Psoas muscle (tissue), 7 donors: ENCODE measurements at regions not wholly inside any gene's neighbourhood (a gene's known extent, or its start where the extent isn't known, plus 50 kb on each side); places are given as distances from the start of the nearest gene placed in this dataset.

Source experiments
- ATAC-seq, 4 donors: fragments of 200-7000 bp; cut with Tn5 transposase; one replicate each; pipeline ENCODE4 v1.9.1; 2020; ENCODE audit warnings: moderate library complexity in 3 of 4, mild to moderate bottlenecking in 2 of 4
- DNase-seq, 2 donors: peaks; one replicate each; pipeline ENCODE4 v3.0.0-alpha.2; 2020
- H3K27ac ChIP-seq: fragments of 200-600 bp; one replicate; pipeline ENCODE4 v1.8.0; 2022
- H3K27me3 ChIP-seq, 3 donors: fragments of 200-600 bp in 1 of 3; one replicate each; pipeline versions ENCODE4 v1.6.1 to v1.8.0; 2013 to 2022; ENCODE audit warnings: low read length in 2 of 3, mild to moderate bottlenecking in 2 of 3, moderate library complexity in 1 of 3; ENCODE audit not compliant: insufficient read depth in 3 of 3
- H3K36me3 ChIP-seq, 2 donors: fragments of 200-600 bp in 1 of 2; one replicate each; pipeline versions ENCODE4 v1.6.1 to v1.8.0; 2013 to 2022; ENCODE audit warnings: low read depth in 1 of 2, mild to moderate bottlenecking in 1 of 2, moderate library complexity in 1 of 2; ENCODE audit not compliant: insufficient read depth in 1 of 2
- H3K4me1 ChIP-seq: fragments of 200-600 bp; one replicate; pipeline ENCODE4 v1.8.0; 2022
- H3K4me3 ChIP-seq: fragments of 200-600 bp; one replicate; pipeline ENCODE4 v1.8.0; 2022; ENCODE audit warnings: mild to moderate bottlenecking
- H3K9me3 ChIP-seq: fragments of 200-600 bp; one replicate; pipeline ENCODE4 v1.8.0; 2022
- WGBS, 3 donors: extraction: QIAGEN DNeasy Blood & Tissue Kit; methylation state at CpG; one replicate each; pipeline versions ENCODE4 v1.1.6 to v1.1.7; 2013; 5-methylcytosine and 5-hydroxymethylcytosine counted together
- intact Hi-C, 2 donors: fragments of 100-400 bp; cut with DNase I; formaldehyde crosslinking; loops; one replicate each; pipeline versions ENCODE4 v1.11.0 to v1.14.2; 2022
- TF ChIP-seq, protein P1 (sequence below): fragments of 200-600 bp; IDR thresholded peaks from one replicate; pipeline ENCODE4 v1.8.0; 2022; ENCODE audit warnings: antibody characterized with exemption
- donor health status: healthy with polysubstance abuse.
- donor health status: DM: no; HTN: no; CAD: no; lungs with moderate emphysema.
- donor health status: Bipolar disorder and iron deficiency.
- donor health status: healthy.
- donor health status: DM: yes; HTN: yes; CAD: no.
- donor health status: DM: no; HTN: no; CAD: no.
- donor health status: DM: yes; HTN: yes; CAD: no.

- H3K36me3 ChIP-seq, result no peaks in the 10 kb centered on the region
- ATAC-seq, result no peak
Measured at GRCh38 chrX:26653050-26653449, 437.1 kb downstream of the MAGEB5 start.

DNA sequence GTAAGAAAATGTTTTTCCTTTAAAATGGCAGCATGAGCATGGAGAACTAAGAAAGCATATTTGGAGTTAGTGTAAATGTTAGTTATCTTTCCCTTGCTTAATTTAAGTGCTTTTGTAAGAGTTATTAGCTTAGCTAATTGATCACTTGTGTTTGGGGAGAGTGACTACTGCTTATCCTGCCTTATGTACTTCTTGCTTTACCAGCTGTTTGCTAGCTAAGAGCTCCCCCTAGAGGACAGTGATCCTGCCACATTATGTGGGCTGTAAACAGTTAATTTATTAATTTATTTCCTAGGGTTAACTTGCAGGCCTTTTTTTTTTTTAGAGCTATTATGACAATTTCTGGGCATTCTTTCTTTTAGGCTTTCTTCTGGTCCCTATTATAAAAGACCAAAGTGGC is 435.8 kb downstream of the MAGEB5 start:
- intact Hi-C loops, result no loop called here
- H3K27ac ChIP-seq, result no peak overlapping the region
- ATAC-seq (no peak), DNase-seq (no peak)
- H3K36me3 ChIP-seq, result no peaks in the 10 kb centered on the region
- TF ChIP-seq, protein P1, sequence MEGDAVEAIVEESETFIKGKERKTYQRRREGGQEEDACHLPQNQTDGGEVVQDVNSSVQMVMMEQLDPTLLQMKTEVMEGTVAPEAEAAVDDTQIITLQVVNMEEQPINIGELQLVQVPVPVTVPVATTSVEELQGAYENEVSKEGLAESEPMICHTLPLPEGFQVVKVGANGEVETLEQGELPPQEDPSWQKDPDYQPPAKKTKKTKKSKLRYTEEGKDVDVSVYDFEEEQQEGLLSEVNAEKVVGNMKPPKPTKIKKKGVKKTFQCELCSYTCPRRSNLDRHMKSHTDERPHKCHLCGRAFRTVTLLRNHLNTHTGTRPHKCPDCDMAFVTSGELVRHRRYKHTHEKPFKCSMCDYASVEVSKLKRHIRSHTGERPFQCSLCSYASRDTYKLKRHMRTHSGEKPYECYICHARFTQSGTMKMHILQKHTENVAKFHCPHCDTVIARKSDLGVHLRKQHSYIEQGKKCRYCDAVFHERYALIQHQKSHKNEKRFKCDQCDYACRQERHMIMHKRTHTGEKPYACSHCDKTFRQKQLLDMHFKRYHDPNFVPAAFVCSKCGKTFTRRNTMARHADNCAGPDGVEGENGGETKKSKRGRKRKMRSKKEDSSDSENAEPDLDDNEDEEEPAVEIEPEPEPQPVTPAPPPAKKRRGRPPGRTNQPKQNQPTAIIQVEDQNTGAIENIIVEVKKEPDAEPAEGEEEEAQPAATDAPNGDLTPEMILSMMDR, result no peak
- no peaks in the 10 kb centered on the region for H3K27me3 ChIP-seq
- peaks cover 28% of the 10 kb centered on the region for H3K9me3 ChIP-seq
- no peaks in the 10 kb centered on the region for H3K4me1 ChIP-seq
- H3K4me3 ChIP-seq, result no peak overlapping the region

More at GRCh38 chrX:26653050-26653449, 437.1 kb downstream of the MAGEB5 start:
- Histone ChIP-seq H3K27ac (no peak overlapping the region), H3K27me3 (no peaks in the 10 kb centered on the region), H3K4me3 (no peak overlapping the region), H3K9me3 (peaks cover 28% of the 10 kb centered on the region), H3K4me1 (no peaks in the 10 kb centered on the region)
- no peak for DNase-seq
- TF ChIP-seq, protein P1, result no peak
- intact Hi-C loops, result no loop called here
- WGBS, 3 donors, result 80 to 86% (median 81%) methylated on average over 2 of the region's 2 CpGs

DNA sequence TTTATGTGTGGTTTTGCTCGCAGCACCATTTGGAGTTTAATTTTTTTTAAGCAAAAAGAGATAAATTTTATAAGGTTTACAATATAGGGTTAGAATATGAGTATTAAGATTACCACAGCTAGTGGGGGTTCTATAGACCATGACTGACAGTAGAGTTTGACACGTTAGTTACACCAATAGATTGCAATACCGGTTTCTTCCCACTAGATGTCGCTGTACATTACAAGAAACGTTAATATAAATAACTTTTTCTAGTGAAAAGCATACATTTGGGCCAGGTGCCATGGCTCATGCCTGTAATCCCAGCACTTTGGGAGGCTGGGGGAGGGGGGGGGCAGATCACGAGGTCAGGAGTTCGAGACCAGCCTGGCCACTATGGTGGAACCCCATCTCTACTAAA is 433.6 kb downstream of the MAGEB5 start:
- no peaks in the 10 kb centered on the region for H3K4me1 ChIP-seq
- WGBS, 3 donors, result 32 to 49% (median 47%) methylated on average over 7 of the region's 7 CpGs
- no peaks in the 10 kb centered on the region for H3K36me3 ChIP-seq
- H3K27ac ChIP-seq, result no peak overlapping the region
- no peak for DNase-seq
- TF ChIP-seq, protein P1, result peak; percentile 33
- peaks cover 27% of the 10 kb centered on the region for H3K9me3 ChIP-seq
- no peak overlapping the region for H3K4me3 ChIP-seq
- intact Hi-C loops, result no loop called here
- no peak for ATAC-seq
- no peaks in the 10 kb centered on the region for H3K27me3 ChIP-seq

DNA sequence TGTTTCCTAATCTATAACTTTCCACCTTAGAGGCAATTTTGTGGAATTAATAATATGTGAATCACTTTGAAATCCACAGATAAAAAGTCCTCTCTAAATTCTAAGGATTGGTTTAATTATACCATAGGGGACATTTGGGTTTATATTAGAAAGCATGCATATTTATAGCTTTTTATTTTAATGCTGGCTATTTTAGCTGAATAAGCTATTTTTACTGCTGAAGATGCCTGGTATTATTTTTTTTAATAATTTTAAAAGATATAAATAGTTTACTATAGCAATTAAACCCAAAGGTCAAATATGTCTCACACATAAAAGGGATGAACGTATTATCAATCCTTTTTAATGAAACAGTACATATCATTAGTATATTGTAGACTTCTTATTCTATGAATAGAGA is 415.4 kb downstream of the MAGEB5 start:
- WGBS, 3 donors, result 63 to 82% (median 73%) methylated on average over 1 of the region's 1 CpG
- H3K27me3 ChIP-seq, result no peaks in the 10 kb centered on the region
- intact Hi-C loops, result no loop called here
- TF ChIP-seq, protein P1, result no peak
- DNase-seq, result no peak
- H3K9me3 ChIP-seq, result no peaks in the 10 kb centered on the region
- H3K4me1 ChIP-seq, result no peaks in the 10 kb centered on the region
- no peak overlapping the region for H3K4me3 ChIP-seq
- no peaks in the 10 kb centered on the region for H3K36me3 ChIP-seq
- ATAC-seq, result no peak
- H3K27ac ChIP-seq, result no peak overlapping the region

GRCh38 chrX:26613956-26614355 is 398.0 kb downstream of the MAGEB5 start:
- Histone ChIP-seq H3K4me3 (no peak overlapping the region), H3K4me1 (no peaks in the 10 kb centered on the region), H3K36me3 (no peaks in the 10 kb centered on the region), H3K27me3 (no peaks in the 10 kb centered on the region), H3K9me3 (no peaks in the 10 kb centered on the region), H3K27ac (no peak overlapping the region)
- no peak for ATAC-seq
- 50 to 75% (median 69%) methylated on average over 2 of the region's 2 CpGs for WGBS, 3 donors
- TF ChIP-seq, protein P1, result no peak
- intact Hi-C loops, result no loop called here
- DNase-seq, result no peak
